Panc1 (cell line): ENCODE measurements at regions not wholly inside any gene's neighbourhood (a gene's known extent, or its start where the extent isn't known, plus 50 kb on each side); places are given as distances from the start of the nearest gene placed in this dataset.

Experiments used
- ATAC-seq: fragments of 200-7000 bp; cut with Tn5 transposase; 2 replicates; pipeline ENCODE4 v1.9.1; 2020; ENCODE audit warnings: mild to moderate bottlenecking, moderate library complexity
- BruUV-seq: library from RNA; stranded (reverse); fragments of 400-500 nt; replicated peaks from 2 replicates; lab custom pipeline; 2021; lab: Mats Ljungman, UMichigan
- CTCF ChIA-PET: fragments of 300-600 bp; sonication (Branson Sonifier 250); formaldehyde crosslinking; loops from one replicate; lab custom pipeline; 2022; ENCODE audit warnings: antibody characterized with exemption; lab: Charles Lee
- POLR2A ChIA-PET: fragments of 300-600 bp; sonication (Branson Sonifier 250); formaldehyde crosslinking; loops from one replicate; lab custom pipeline; 2022; ENCODE audit warnings: antibody characterized with exemption; lab: Charles Lee
- DNase-seq: peaks from one replicate; pipeline ENCODE4 v3.0.0-alpha.2; 2010; ENCODE audit warnings: low read depth, low spot score
- H3K27ac ChIP-seq: 2 replicates; pipeline ENCODE4 v1.5.1; 2011; ENCODE audit warnings: mild to moderate bottlenecking, low read length, inconsistent platforms
- H3K27me3 ChIP-seq: fragments of 200-500 bp; sonication (Bioruptor generic); 2 replicates; pipeline ENCODE4 v1.6.0; 2014; ENCODE audit warnings: low read length, inconsistent platforms; ENCODE audit not compliant: control insufficient read depth, insufficient read depth
- H3K36me3 ChIP-seq: fragments of 200-500 bp; sonication (Bioruptor generic); 2 replicates; pipeline ENCODE4 v1.5.1; 2014; ENCODE audit warnings: inconsistent platforms, mild to moderate bottlenecking, low read length, moderate library complexity; ENCODE audit not compliant: control insufficient read depth, insufficient read depth
- H3K4me1 ChIP-seq: 2 replicates; pipeline ENCODE4 v1.5.1; 2011; ENCODE audit warnings: inconsistent platforms, mild to moderate bottlenecking, low read length, moderate library complexity; ENCODE audit not compliant: control insufficient read depth, insufficient read depth
- H3K4me3 ChIP-seq, 2 experiments: 2 replicates each; pipeline ENCODE4 v1.5.1; 2011 to 2012; ENCODE audit warnings: low read depth in 2 of 2, low read length in 2 of 2, mild to moderate bottlenecking in 2 of 2, inconsistent platforms in 1 of 2, moderate library complexity in 1 of 2
- H3K9me3 ChIP-seq: fragments of 200-500 bp; sonication (Bioruptor generic); 2 replicates; pipeline ENCODE4 v1.5.1; 2014; ENCODE audit warnings: low read depth, mild to moderate bottlenecking, inconsistent platforms, low read length, moderate library complexity; ENCODE audit not compliant: control insufficient read depth, insufficient read depth
- CTCF ChIP-seq: fragments of 450-650 bp; IDR thresholded peaks from 2 replicates; pipeline ENCODE4 v1.5.1; 2017; ENCODE audit warnings: mild to moderate bottlenecking
- POLR2AphosphoS5 ChIP-seq: IDR thresholded peaks from 2 replicates; pipeline ENCODE4 v1.6.1; 2012; ENCODE audit warnings: mild to moderate bottlenecking, low read depth, low read length, moderate library complexity
- REST ChIP-seq, 2 experiments: IDR thresholded peaks; 2 replicates each; pipeline ENCODE4 v1.6.1; 2011 to 2012; ENCODE audit warnings: low read depth in 2 of 2, control low read depth in 1 of 2, low read length in 1 of 2, mild to moderate bottlenecking in 1 of 2, moderate library complexity in 1 of 2; ENCODE audit not compliant: insufficient read depth in 1 of 2
- SIN3A ChIP-seq: IDR thresholded peaks from 2 replicates; pipeline ENCODE4 v1.6.1; 2012; ENCODE audit warnings: low read depth, mild to moderate bottlenecking, low read length, moderate library complexity, borderline replicate concordance; ENCODE audit not compliant: insufficient read depth
- TCF7L2 ChIP-seq: IDR thresholded peaks from 2 replicates; pipeline ENCODE4 v1.6.1; 2011; ENCODE audit warnings: mild to moderate bottlenecking, low read depth, low read length, inconsistent platforms
- in situ Hi-C: cut with HindIII; loops from 2 replicates; pipeline ENCODE4 v1.10.0; 2016; ENCODE audit warnings: low sequenced_read_pairs, low pct_unique_long_range_greater_than_20kb
- intact Hi-C: fragments of 100-400 bp; cut with micrococcal nuclease; formaldehyde crosslinking; loops from one replicate; pipeline ENCODE4 v1.10.0; 2022; ENCODE audit not compliant: unreplicated experiment

GRCh38 chr13:110991991-110992508 is 77.2 kb upstream of the ANKRD10 start:
- ChIA-PET POLR2A (no interaction called here), CTCF (interaction anchor here (0.5 kb wide), 1 partner anchor 13 kb away, joined by 3 read pairs; no protein-coding TSS in a partner anchor)
- in situ Hi-C loops (no loop called here), intact Hi-C loops (no loop called here)
- DNase-seq (no peak), ATAC-seq (no peak)
- no peaks in the 10 kb centered on the region for H3K9me3 ChIP-seq
- H3K27ac ChIP-seq, result no peak overlapping the region
- TF ChIP-seq POLR2AphosphoS5 (no peak), REST (IDR thresholded peaks at IDR 0.05; ENCODE audit: insufficient read depth in 1 of 2, low read depth in 2 of 2, low read length in 1 of 2) (no peak), SIN3A (no peak), CTCF (no peak), TCF7L2 (no peak)
- H3K36me3 ChIP-seq, result no peaks in the 10 kb centered on the region
- H3K27me3 ChIP-seq, result no peaks in the 10 kb centered on the region
- no peaks in the 10 kb centered on the region for H3K4me1 ChIP-seq
- BruUV-seq, result no TSS peak
- no peak overlapping the region for H3K4me3 ChIP-seq

- Histone ChIP-seq H3K27ac (no peak overlapping the region), H3K4me3 (no peak overlapping the region), H3K4me1 (no peaks in the 10 kb centered on the region), H3K36me3 (no peaks in the 10 kb centered on the region), H3K27me3 (no peaks in the 10 kb centered on the region), H3K9me3 (no peaks in the 10 kb centered on the region)
- no TSS peak for BruUV-seq
- intact Hi-C loops, result no loop called here
- no peak for ATAC-seq
- ChIA-PET POLR2A (no interaction called here), CTCF (no interaction called here)
- no peak for DNase-seq
- in situ Hi-C loops, result no loop called here
- TF ChIP-seq SIN3A (no peak), TCF7L2 (no peak), REST (IDR thresholded peaks at IDR 0.05; ENCODE audit: insufficient read depth in 1 of 2, low read depth in 2 of 2, low read length in 1 of 2) (no peak), POLR2AphosphoS5 (no peak), CTCF (no peak)
Observed at GRCh38 chr13:110989331-110989730, 74.5 kb upstream of the ANKRD10 start.
